ENCODE measurements at regions not wholly inside any gene's neighbourhood (a gene's known extent, or its start where the extent isn't known, plus 50 kb on each side); places are given as distances from the start of the nearest gene placed in this dataset.

- TF ChIP-seq CTCF (IDR thresholded peaks at IDR 0.05) (no peak), POLR2A (IDR thresholded peaks at IDR 0.05) (no peak)
Measured at GRCh38 chr9:8241201-8241600, 441.6 kb upstream of the DMAC1 start.

All from body of pancreas (tissue), 4 donors.